Left renal cortex interstitium (tissue), 4 donors: ENCODE measurements at regions not wholly inside any gene's neighbourhood (a gene's known extent, or its start where the extent isn't known, plus 50 kb on each side); places are given as distances from the start of the nearest gene placed in this dataset.
"Not testable (repeated sequence)": the region's sequence is repeated elsewhere in the genome, so short reads cannot be mapped to it uniquely, and the experiment has no call there.

Experiments
- DNase-seq, 4 donors: peaks; one replicate each; pipeline ENCODE4 v3.0.0-alpha.2; 2013; ENCODE audit warnings: low read depth in 4 of 4, low spot score in 2 of 4, missing footprints in 1 of 4

DNA sequence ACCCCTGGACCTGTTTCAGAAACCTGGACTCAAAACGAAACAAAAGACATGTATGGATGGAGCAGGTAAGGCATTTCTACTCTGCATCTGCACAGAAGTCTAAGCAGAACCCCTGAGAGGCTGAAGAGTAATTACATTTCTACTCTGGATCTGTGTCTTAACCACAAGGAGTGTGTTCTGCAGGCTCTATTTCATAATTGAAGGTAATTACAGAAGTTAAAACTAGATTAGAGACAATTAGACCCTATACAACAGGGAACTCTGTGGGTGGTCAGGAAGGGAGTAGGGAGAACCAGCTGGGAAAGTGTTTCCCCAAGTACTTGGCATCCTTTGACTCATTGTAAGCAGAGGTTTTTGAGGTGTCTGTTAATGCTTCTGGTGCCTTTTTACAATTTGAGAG, 69.8 kb downstream of the IGSF1 start:
- no peak for DNase-seq

GRCh38 chrX:131217989-131218388, 71.1 kb downstream of the IGSF1 start:
- no peak for DNase-seq

- DNase-seq, result no peak
Observed at GRCh38 chrX:131216828-131217227, 72.3 kb downstream of the IGSF1 start.

GRCh38 chrX:131213400-131213799, 75.7 kb downstream of the IGSF1 start:
- no peak for DNase-seq

DNA sequence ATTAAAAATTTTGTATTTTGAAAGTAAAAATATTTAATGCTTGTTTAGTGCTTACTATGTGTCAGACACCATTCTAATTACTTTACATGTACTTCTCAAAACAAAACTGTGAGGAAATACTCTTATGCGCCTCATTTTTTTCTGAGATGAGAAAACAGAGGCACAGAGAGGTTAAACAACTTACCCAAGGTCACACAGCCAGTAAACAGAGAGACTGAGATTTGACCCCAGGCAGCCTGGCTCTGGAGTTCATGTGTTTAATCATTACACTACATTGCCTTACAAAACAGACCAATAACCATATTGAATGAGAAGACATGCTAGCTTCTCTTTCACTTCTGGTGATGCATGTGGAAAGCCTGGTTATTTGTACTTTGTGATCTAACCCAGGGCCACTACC, 86.3 kb downstream of the IGSF1 start:
- no peak for DNase-seq

DNA sequence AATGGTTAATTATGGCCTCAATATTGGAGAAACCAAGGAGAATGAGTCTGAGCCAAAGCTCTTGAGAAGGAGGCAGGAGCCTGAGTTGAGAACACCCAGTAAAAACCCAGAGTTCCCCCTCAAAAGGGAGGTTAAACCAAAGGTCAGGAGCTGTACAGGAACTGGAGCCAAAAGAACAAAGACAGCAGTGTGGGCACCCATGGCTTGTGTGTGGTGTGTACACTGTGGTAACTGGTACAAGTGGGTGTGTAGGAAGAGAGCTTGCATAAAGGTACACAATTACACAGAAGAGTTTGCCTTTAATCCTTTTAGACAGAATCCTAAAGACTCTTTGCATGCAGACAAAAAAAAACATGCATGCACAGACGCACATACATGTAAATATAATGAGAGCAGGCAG, 87.1 kb downstream of the IGSF1 start:
- no peak for DNase-seq

DNA sequence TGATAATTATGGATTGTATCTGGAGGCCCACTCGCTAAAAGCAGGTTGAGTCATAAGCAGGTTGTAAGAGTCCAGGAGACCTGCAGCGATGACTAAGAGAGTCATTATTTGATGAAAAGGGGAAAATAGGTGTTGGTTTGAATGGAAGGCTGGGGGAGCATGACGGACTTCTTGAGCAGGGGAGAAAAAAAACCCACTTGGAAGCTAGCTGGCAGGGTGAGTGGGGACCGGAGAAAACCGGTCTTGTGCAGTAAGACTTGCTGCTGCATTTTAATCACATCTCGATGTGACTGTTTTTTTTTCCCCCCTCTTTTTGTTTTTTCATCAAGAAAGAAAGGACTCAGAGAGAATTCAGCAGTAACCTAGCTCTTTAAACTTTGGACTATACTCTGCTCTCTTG, 90.0 kb downstream of the IGSF1 start:
- DNase-seq, result peak in 1 of 4 donors; percentile 7

GRCh38 chrX:131187206-131187605, 101.9 kb downstream of the IGSF1 start:
- DNase-seq, result no peak

GRCh38 chrX:131170148-131170547, 112.0 kb downstream of the ARHGAP36 start:
- no peak for DNase-seq

GRCh38 chrX:131163645-131164044, 105.5 kb downstream of the ARHGAP36 start:
- not testable (repeated sequence) for DNase-seq

DNA sequence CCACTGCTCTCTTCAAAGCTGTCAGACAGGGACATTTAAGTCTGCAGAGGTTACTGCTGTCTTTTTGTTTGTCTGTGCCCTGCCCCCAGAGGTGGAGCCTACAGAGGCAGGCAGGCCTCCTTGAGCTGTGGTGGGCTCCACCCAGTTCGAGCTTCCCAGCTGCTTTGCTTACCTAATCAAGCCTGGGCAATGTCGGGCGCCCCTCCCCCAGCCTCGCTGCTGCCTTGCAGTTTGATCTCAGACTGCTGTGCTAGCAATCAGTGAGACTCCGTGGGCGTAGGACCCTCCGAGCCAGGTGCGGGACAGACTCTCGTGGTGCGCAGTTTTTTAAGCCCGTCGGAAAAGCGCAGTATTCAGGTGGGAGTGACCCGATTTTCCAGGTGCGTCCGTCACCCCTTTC, 99.5 kb downstream of the ARHGAP36 start:
- DNase-seq, result not testable (repeated sequence)

GRCh38 chrX:131146702-131147101, 88.6 kb downstream of the ARHGAP36 start:
- DNase-seq, result no peak
